ENCODE measurements at regions not wholly inside any gene's neighbourhood (a gene's known extent, or its start where the extent isn't known, plus 50 kb on each side); places are given as distances from the start of the nearest gene placed in this dataset.

DNA sequence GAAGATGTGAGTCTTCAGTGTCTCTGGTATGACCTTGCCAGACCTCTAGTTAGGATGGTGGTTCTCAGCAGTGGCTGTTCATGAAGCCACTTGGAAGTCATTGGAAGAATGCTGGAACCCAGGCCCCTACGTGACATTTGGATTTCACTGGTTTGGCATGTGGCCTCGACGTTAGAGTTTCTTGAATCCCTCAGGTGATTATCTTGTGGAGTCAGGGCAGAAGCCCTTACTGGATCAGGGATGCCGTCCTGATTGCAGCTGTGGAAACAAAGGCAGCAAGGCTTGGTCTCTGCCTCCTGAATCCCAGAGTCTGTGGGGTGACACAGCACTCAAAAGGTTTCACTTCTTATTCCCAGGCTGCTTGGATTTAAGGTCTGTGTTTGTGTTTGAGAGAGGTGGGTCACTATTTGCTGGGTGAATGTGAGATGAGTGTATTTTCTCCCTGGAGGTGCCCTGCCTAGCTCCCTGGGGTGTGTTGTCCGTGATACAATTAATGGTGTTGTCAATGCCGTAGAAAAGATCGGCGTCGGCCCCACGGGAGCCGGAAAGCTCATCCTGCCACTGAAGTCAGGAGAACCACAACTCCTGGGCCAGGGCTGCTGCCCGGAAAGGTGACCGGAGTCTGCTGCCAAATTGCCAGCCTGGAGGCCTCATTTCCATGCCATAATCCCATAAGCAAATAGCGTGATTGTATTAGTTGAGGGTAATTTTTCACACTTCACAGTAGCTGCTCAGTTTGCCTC, 939.0 kb downstream of the BRD1 start:
- no peak for FAIRE-seq
- BruUV-seq (replicated peaks), result no TSS peak
- ATAC-seq, result no peak
- H3K4me1 ChIP-seq (ENCODE audit: insufficient read depth, low read length), result no peaks in the 10 kb centered on the region
- H3K9me3 ChIP-seq (ENCODE audit: low read length), result no peaks in the 10 kb centered on the region
- intact Hi-C loops (cut with micrococcal nuclease; ENCODE audit: unreplicated experiment), result no loop called here
- in situ Hi-C loops (cut with HindIII; ENCODE audit: extremely low pct_ligation_motif_present, low pct_unique_long_range_greater_than_20kb), result no loop called here
- ChIA-PET CTCF (ENCODE audit: low intra/inter-chr PET ratio, low total read pairs) (no interaction called here), POLR2A (no interaction called here)
- WGBS (ENCODE audit: low lambda C conversion rate), result 67% methylated on average over 10 of the region's 14 CpGs
- no peak for TF ChIP-seq CC2D1A (CRISPR knock-in tag; IDR thresholded peaks at IDR 0.05)
- no peak for TF ChIP-seq TCF7L2 (IDR thresholded peaks at IDR 0.05; ENCODE audit: low read depth, low read length)
- TF ChIP-seq MED8 (CRISPR knock-in tag; IDR thresholded peaks at IDR 0.05; ENCODE audit: insufficient replicate concordance), result no peak
- TF ChIP-seq FLYWCH1 (CRISPR knock-in tag; IDR thresholded peaks at IDR 0.05), result no peak
- no peak for TF ChIP-seq BHLHE40 (IDR thresholded peaks at IDR 0.05; ENCODE audit: low read length)
- no peak for TF ChIP-seq NR1H2 (CRISPR knock-in tag; IDR thresholded peaks at IDR 0.05; ENCODE audit: borderline replicate concordance, low read depth)
- no peak for TF ChIP-seq GPN1 (CRISPR knock-in tag; IDR thresholded peaks at IDR 0.05; ENCODE audit: borderline replicate concordance)
- TF ChIP-seq NPAS2 (CRISPR knock-in tag; IDR thresholded peaks at IDR 0.05; ENCODE audit: borderline replicate concordance), result no peak
- TF ChIP-seq MXI1 (IDR thresholded peaks at IDR 0.05; ENCODE audit: borderline replicate concordance, low read depth, low read length), result no peak
- no peak for TF ChIP-seq ARNTL (CRISPR knock-in tag; IDR thresholded peaks at IDR 0.05)
- no peak for TF ChIP-seq JUN (CRISPR knock-in tag; IDR thresholded peaks at IDR 0.05)
- TF ChIP-seq PAF1 (CRISPR knock-in tag; IDR thresholded peaks at IDR 0.05), result no peak
- no peaks in the 10 kb centered on the region for H3K79me2 ChIP-seq (ENCODE audit: insufficient read depth, low read length)
- H3K9ac ChIP-seq (ENCODE audit: insufficient read depth, low read depth, low read length), result no peak overlapping the region
- H3K36me3 ChIP-seq (replicated peaks in 1 of 2; ENCODE audit: control insufficient read depth in 1 of 2, insufficient read depth in 2 of 2, low read length in 2 of 2), result no peaks in the 10 kb centered on the region
- no peaks in the 10 kb centered on the region for H4K20me1 ChIP-seq (ENCODE audit: insufficient read depth, low read length)
- H3K4me3 ChIP-seq (replicated peaks in 1 of 3; ENCODE audit: insufficient read depth in 1 of 3, low read depth in 2 of 3, low read length in 3 of 3), result no peak overlapping the region
- no peak overlapping the region for H2AFZ ChIP-seq (ENCODE audit: low read length)
- no peak overlapping the region for H3K27ac ChIP-seq (ENCODE audit: extremely low read length, insufficient read depth, low read length)
- H3K27me3 ChIP-seq (ENCODE audit: control insufficient read depth in 1 of 2, insufficient read depth in 2 of 2, low read length in 2 of 2), result peaks cover 3 to 32% of the 10 kb centered on the region in 2 experiments; a peak in 3 of 5 replicates
- no peak for DNase-seq (ENCODE audit: low spot score)
- H3K4me2 ChIP-seq (ENCODE audit: low read depth, low read length), result no peak overlapping the region

All from HepG2 (cell line).